GM18520 (cell line): ENCODE measurements at regions not wholly inside any gene's neighbourhood (a gene's known extent, or its start where the extent isn't known, plus 50 kb on each side); places are given as distances from the start of the nearest gene placed in this dataset.

Experiments
- ATAC-seq: cut with Tn5 transposase; IDR thresholded peaks from one replicate; pipeline ENCODE4 v1.9.1; 2021; ENCODE audit not compliant: unreplicated experiment

GRCh38 chr13:74973935-74974879 lies 507.8 kb downstream of the TBC1D4 start:
- no peak for ATAC-seq

- no peak for ATAC-seq
Observed at GRCh38 chr13:74969419-74969818, 512.5 kb downstream of the TBC1D4 start.

GRCh38 chr13:74966814-74967424 lies 515.0 kb downstream of the TBC1D4 start:
- ATAC-seq = no peak

GRCh38 chr13:74966275-74966674 lies 515.7 kb downstream of the TBC1D4 start:
- no peak for ATAC-seq

- no peak for ATAC-seq
Observed at GRCh38 chr13:74945637-74946036, 536.3 kb downstream of the TBC1D4 start.

- ATAC-seq = no peak
Observed at GRCh38 chr13:74931698-74932433, 550.1 kb downstream of the TBC1D4 start.

GRCh38 chr13:74930402-74931165 lies 551.4 kb downstream of the TBC1D4 start:
- ATAC-seq = no peak

GRCh38 chr13:74929436-74929835 lies 552.5 kb downstream of the TBC1D4 start:
- no peak for ATAC-seq

GRCh38 chr13:74927823-74928222 lies 554.1 kb downstream of the TBC1D4 start:
- ATAC-seq = no peak

- no peak for ATAC-seq
Observed at GRCh38 chr13:74922963-74923362, 559.0 kb downstream of the TBC1D4 start.

GRCh38 chr13:74921326-74921725 lies 560.6 kb downstream of the TBC1D4 start:
- no peak for ATAC-seq

- no peak for ATAC-seq
Observed at GRCh38 chr13:74920920-74921319, 561.0 kb downstream of the TBC1D4 start.

GRCh38 chr13:74920361-74920760 lies 561.6 kb downstream of the TBC1D4 start:
- no peak for ATAC-seq

- no peak for ATAC-seq
Observed at GRCh38 chr13:74919914-74920313, 562.1 kb downstream of the TBC1D4 start.

- ATAC-seq = no peak
Observed at GRCh38 chr13:74912898-74913297, 569.1 kb downstream of the TBC1D4 start.

GRCh38 chr13:74910415-74910814 lies 571.6 kb downstream of the TBC1D4 start:
- no peak for ATAC-seq

GRCh38 chr13:74907788-74908187 lies 574.2 kb downstream of the TBC1D4 start:
- no peak for ATAC-seq

- ATAC-seq = no peak
Observed at GRCh38 chr13:74904556-74904955, 577.4 kb downstream of the TBC1D4 start.

- ATAC-seq = no peak
Observed at GRCh38 chr13:74895042-74895796, 586.8 kb downstream of the TBC1D4 start.

- ATAC-seq = no peak
Observed at GRCh38 chr13:74892096-74892495, 589.9 kb downstream of the TBC1D4 start.
